NCI-H524 (cell line): ENCODE measurements at regions not wholly inside any gene's neighbourhood (a gene's known extent, or its start where the extent isn't known, plus 50 kb on each side); places are given as distances from the start of the nearest gene placed in this dataset.

Source experiments
- DNase-seq, 2 experiments: peaks; one replicate each; lab custom pipeline; 2025; lab: John Stamatoyannopoulos, UW

DNA sequence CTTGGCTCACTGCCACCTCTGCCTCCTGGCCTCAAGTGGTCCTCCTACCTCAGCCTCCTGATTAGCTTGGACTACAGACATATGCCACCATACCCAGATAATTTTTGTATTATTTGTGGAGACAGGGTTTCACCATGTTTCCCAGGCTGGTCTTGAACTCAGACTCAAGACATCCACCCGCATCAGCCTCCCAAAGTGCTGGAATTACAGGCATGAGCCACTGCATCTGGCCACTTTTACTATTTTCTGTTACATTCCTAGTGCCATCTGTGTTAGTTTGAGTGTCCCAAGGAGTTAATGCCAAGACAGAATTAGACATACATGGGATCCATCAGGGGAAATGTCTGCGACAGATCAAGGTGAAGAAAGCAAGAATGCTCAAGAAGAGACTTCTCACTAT, 288.2 kb upstream of the CTSO start:
- no peak for DNase-seq

- no peak for DNase-seq
These were observed 284.5 kb upstream of the CTSO start for GRCh38 chr4:156238171-156238570.

DNA sequence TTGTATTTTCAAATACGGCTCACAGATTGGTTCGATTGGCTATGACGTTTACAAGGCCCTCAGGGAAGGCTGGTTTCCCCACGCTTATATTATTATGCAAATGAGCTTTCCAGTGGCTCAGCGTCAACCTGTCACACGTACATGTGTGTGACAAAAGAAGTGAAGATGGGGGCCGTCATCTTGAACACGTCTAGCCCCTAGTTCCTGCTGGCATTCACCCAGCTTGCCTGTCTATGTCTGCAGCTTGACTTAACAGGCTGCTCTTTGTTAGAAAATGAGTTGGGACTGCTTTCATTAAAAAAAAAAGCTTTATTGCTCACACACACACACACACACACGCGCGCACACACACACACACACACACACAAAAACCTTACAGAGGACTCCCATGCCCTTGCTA, 283.6 kb upstream of the CTSO start:
- no peak for DNase-seq

DNA sequence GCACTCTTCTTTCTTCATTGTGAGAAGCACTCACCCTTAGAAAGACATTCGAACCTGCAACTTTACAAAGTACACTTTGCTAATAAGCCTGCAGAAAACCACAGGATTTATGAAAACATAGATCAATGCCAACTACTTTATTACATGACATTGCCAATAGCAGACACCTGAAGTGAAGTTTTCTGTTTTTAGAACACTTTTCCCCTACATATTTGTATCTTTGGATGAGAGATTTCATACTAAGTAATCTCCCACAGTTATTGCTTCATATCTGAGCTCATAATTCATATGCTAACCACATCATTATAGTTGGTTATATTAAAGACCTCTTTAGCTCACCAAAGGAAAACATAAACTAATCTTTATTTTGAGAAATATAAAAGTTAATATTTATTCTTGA, 276.5 kb upstream of the CTSO start:
- DNase-seq, result no peak

DNA sequence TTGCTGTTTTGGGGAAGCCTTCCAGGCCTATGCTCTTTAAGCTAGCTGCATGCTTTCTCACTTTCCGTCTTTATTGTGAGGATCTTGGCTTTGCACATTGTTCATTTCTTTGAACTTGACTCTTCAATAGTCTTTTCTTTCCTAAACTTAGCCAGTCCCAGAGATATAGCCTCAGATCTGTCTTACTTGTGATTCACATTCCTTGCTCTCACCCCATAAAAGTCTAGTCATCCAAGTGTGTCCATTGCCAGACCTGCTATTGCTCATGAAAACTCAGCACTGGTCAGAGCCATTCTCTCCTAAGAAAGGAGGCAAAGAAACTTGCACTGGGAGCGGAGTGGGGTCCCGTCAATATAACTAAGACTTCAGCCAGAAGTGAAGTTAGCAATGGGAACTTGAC, 275.0 kb upstream of the CTSO start:
- no peak for DNase-seq

DNA sequence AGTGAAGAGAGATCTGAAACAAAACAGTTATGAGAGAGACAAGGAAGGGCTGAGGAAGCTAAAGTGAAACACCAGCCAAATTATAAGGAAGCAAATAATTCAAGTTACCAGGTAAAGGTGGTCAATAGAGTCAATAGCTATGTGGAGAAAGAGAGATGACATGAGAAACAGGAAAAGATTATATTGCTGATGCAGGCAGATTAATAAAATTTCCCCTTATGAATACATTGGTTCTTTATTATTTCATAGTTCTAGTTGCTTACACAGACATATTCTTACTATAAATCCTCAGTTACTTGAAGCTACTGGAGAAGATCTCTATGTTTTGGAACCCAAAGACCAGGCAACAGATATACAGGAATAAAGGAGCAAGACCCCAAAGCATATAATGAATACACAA, 273.7 kb upstream of the CTSO start:
- DNase-seq, result no peak

DNA sequence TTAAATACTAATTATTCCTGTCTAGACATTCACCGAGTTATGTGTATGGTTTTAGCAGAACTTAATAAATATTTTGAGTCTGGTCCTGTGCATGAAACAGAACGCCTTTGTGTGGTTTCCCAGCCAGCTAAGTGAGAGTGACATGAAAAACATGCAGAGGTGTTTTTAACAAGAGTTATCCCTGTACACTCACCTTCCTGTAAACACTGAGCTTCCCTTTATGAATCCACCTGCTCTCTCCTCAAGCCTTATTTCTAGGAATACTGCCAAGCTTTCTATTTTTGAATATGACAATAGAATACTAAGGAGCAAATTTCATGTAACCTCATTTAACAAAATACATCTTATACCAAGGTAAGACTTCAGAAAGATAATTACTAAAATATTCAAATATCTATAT, 270.3 kb upstream of the CTSO start:
- DNase-seq, result no peak

DNA sequence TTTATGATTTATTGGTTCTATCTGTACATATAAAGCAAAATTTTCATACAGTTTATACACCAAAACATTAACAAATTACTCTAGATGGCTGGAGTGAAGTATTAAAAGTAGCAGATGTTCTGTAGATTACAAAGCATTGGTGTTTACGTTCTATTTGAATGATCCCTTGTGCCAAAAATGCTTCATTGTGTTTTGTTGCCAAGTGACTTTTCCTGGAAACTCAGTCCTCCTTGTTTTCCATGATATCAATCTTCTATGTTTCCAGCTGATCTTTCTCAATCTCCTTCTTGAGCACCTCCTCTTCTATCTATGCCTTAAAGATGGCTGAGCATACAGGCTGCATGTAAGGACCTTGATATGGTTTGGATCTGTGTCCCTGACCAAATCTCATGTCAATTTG, 263.6 kb upstream of the CTSO start:
- DNase-seq, result no peak

- no peak for DNase-seq
These were observed 247.4 kb upstream of the CTSO start for GRCh38 chr4:156201050-156201449.

DNA sequence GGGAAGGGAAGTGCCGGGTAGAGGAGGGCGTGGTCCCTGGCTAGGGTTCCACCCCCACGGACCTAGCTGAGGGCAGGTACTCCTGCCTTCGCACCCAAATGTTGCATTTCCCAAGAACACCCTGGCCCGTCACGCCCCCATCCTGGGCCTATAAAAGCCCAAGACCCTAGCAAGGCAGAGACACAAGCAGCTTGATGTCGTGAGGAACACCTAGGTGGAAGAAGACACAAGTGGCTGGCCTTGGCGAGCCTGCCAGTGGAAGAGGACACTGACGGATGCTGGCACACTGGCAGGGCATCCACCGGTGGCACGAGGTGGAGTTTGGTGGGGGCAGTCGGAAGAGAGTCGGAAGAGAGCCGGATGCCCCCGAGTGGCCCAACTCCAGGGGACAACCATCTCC, 244.8 kb upstream of the CTSO start:
- DNase-seq, result no peak

GRCh38 chr4:156197216-156197615, 243.6 kb upstream of the CTSO start:
- DNase-seq, result no peak

- DNase-seq, result no peak
These were observed 243.1 kb upstream of the CTSO start for GRCh38 chr4:156196722-156197121.

DNA sequence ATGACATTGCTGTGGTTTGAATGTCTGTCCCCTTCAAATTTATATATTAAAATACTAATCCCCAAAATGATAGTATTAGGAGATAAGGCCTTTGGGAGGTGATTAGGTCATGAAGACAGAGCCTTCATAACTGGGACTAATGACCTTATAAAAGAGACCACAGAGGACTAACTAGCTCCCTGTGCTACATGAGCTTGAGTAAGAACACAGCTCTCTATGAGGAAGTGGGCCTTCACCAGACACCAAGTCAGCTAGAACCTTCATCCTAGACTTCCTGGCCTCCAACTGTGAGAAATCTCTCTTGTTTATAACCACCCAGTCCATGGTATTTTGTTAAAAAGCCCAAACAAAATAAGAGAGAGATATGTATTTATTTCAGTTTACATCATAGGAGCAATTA, 242.2 kb upstream of the CTSO start:
- no peak for DNase-seq

DNA sequence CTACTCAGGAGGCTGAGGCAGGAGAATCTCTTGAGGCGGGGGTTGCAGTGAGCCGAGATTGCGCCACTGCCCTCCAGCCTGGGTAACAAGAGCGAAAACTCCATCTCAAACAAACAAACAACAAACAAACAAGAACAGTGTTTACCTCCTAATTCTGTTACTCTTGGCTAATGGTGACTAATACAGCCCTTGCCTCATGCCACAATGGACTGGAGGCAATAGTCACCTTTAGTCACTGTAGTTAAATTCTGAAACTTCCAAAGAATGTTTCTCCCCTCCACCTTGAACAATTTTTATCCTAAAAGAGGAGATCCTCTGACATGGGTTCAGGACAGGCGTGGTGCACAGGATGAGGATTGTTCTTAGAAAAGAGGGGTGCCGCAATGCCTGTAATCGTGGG, 241.2 kb upstream of the CTSO start:
- no peak for DNase-seq

GRCh38 chr4:156193800-156194199, 240.1 kb upstream of the CTSO start:
- peak; percentile 48 to 78 for DNase-seq

DNA sequence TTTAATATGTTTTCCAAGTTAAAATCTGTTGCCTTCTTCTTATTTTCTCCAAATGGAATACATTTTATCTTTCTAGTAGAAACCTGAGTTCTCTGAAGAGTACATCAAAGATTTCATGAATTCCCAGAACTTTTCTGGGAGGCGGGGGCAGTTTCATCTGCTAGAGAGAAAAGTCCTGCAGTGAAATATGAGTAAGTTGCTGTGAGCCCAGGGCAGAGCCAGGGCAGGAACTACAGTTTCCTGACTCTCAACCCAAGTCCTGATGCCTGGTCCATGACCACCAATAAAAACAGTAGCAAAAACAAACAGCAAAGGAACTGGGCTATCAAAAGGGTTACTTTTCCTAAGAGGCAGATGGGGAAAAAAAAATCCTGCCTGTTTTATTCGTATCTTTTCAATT, 239.4 kb upstream of the CTSO start:
- no peak for DNase-seq

GRCh38 chr4:156192033-156192432, 238.4 kb upstream of the CTSO start:
- DNase-seq, result no peak

DNA sequence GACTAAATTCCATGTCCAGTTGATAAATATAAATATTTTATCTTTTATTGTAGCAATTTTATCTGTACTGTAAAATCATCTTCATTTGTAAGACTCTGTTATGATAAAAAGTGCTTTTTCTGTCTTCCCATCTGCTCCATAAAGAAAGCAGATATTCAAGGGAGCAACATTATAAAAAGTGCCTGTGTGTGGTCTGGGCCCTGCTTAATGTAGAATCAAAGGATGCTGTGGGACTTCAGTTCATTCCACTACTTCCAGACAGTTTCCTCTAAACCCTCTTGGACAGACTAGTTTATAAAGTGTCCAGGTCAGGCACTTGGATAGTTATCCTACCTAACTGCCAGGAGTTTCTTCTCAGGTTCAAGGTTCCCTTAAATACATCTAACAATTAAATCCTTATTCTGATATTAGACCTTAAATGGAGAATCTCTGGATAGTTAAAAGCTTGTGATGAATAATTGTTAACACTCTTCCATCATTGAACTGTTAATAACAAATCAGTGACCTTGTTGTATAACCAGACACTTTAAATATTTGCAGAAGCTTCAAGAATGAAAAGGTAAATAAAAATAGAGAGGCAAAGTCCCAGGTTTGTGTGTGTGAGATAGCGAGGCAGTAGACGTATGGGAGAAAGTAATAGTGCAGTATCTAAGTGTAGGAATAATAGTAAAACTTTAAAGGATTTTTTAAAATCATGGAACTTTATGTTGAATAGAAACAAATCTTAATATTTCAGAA, 237.5 kb upstream of the CTSO start:
- DNase-seq, result no peak

DNA sequence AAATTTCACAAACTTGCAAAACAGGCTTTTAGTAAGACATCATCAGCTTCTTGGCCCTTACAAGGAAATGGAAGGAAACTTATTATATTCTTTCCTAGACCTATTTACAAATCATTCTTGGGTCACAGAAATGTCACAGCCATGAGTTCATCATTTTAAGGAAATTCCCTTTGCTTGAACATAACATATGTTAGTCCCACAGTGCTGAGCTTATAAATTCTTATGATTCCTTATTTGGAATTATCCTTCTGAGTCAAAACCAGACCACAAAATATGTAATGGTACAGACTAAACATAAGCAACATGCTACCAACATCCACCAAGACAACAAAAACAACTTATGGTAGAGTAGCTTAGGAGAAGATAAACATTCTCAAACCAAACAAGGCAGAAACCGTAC, 236.9 kb upstream of the CTSO start:
- DNase-seq, result no peak

DNA sequence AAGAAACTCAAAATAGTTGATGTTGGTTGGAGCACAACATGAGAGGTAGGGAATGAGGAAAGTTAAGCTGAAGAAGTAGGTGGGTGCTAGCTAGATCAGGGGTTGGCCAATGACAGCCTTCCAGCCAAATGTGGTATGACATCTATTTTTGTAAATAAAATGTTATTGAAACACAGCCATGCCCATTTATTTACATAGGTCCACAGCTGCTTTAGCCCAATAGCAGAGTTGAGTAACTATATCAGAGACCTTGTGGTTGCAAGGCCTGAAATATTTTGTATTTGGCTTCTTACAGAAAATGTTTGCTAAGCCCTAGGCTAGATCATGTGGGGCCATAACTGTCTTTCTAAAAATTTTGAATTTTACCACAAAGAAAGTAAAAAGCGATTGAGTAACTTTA, 234.9 kb upstream of the CTSO start:
- DNase-seq, result no peak

GRCh38 chr4:156186111-156186510, 232.4 kb upstream of the CTSO start:
- no peak for DNase-seq

DNA sequence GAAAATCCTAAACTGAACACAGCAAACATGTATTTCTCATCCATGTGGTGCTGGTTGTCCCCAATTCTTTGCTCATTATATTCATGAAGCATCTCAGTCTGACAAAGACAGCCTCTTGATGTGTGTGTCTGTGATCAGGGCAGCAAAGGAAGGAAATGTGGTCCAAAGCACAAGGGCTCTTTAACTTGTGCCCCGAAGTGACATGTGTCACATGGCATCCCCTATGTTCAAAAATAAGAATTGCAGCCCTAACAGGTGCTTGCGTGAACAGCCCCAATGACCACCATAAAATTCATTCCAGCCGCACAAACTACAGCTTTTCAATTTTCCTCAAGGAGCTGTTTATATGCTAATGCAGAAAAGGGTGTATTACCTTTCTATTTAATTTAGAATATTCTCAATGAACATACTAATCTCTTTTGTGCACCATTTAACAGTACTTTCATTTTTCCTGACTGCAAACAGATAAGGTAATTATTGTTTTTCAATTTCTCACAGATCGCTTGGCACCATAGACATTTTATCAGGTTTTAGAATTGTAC, 231.9 kb upstream of the CTSO start:
- no peak for DNase-seq

- no peak for DNase-seq
These were observed 228.6 kb upstream of the CTSO start for GRCh38 chr4:156182269-156182668.

GRCh38 chr4:156177941-156178340, 224.3 kb upstream of the CTSO start:
- no peak for DNase-seq
